Left lung (tissue), 4 donors: ENCODE measurements at regions not wholly inside any gene's neighbourhood (a gene's known extent, or its start where the extent isn't known, plus 50 kb on each side); places are given as distances from the start of the nearest gene placed in this dataset.
A peak's percentile ranks its signal among the peaks of the same experiment; 100 is the strongest.

Experiments
- ATAC-seq: fragments of 200-7000 bp; cut with Tn5 transposase; one replicate; pipeline ENCODE4 v1.9.1; 2020; ENCODE audit warnings: moderate library complexity
- DNase-seq, 4 donors: peaks; one replicate each; pipeline ENCODE4 v3.0.0-alpha.2; 2013 to 2020
- H3K27ac ChIP-seq, 2 donors: fragments of 200-600 bp; sonication (generic) in 1 of 2; one replicate each; pipeline versions ENCODE4 v1.5.0 to v1.8.0; 2020 to 2021
- H3K27me3 ChIP-seq, 2 donors: fragments of 200-600 bp; sonication (generic) in 1 of 2; one replicate each; pipeline versions ENCODE4 v1.5.0 to v1.8.0; 2020 to 2021
- H3K36me3 ChIP-seq, 2 donors: fragments of 200-600 bp; sonication (generic) in 1 of 2; one replicate each; pipeline versions ENCODE4 v1.5.0 to v1.8.0; 2020 to 2021
- H3K4me1 ChIP-seq, 2 donors: fragments of 200-600 bp; one replicate each; pipeline ENCODE4 v1.8.0; 2021
- H3K4me3 ChIP-seq, 2 donors: fragments of 200-600 bp; sonication (generic) in 1 of 2; one replicate each; pipeline versions ENCODE4 v1.5.0 to v1.8.0; 2020 to 2021; ENCODE audit warnings: mild to moderate bottlenecking in 1 of 2
- H3K9me3 ChIP-seq, 2 donors: fragments of 200-600 bp; sonication (generic) in 1 of 2; one replicate each; pipeline versions ENCODE4 v1.5.0 to v1.8.0; 2020 to 2021
- intact Hi-C, 2 donors: fragments of 100-400 bp; cut with DNase I; formaldehyde crosslinking; loops; one replicate each; pipeline versions ENCODE4 v1.11.2 to v1.14.2; 2022
- TF ChIP-seq, protein P1 (sequence below), 2 donors: fragments of 200-600 bp; sonication (generic) in 1 of 2; IDR thresholded peaks; one replicate each; pipeline versions ENCODE4 v1.5.0 to v1.8.0; 2021; ENCODE audit warnings: antibody characterized with exemption in 2 of 2
- donor health status: DM: no; HTN: yes; CAD: no.
- donor health status: DM: no; HTN: no; CAD: no.

- peaks cover 0 to 5% of the 10 kb centered on the region in 2 donors for H3K9me3 ChIP-seq
- no peaks in the 10 kb centered on the region for H3K36me3 ChIP-seq
- no peaks in the 10 kb centered on the region for H3K4me1 ChIP-seq
- no peak for ATAC-seq
- DNase-seq, result no peak
- H3K4me3 ChIP-seq, result no peak overlapping the region
- intact Hi-C loops, result no loop called here
- H3K27ac ChIP-seq, result no peak overlapping the region
- no peaks in the 10 kb centered on the region for H3K27me3 ChIP-seq
- TF ChIP-seq, protein P1, sequence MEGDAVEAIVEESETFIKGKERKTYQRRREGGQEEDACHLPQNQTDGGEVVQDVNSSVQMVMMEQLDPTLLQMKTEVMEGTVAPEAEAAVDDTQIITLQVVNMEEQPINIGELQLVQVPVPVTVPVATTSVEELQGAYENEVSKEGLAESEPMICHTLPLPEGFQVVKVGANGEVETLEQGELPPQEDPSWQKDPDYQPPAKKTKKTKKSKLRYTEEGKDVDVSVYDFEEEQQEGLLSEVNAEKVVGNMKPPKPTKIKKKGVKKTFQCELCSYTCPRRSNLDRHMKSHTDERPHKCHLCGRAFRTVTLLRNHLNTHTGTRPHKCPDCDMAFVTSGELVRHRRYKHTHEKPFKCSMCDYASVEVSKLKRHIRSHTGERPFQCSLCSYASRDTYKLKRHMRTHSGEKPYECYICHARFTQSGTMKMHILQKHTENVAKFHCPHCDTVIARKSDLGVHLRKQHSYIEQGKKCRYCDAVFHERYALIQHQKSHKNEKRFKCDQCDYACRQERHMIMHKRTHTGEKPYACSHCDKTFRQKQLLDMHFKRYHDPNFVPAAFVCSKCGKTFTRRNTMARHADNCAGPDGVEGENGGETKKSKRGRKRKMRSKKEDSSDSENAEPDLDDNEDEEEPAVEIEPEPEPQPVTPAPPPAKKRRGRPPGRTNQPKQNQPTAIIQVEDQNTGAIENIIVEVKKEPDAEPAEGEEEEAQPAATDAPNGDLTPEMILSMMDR (IDR thresholded peaks at IDR 0.05), result no peak
Observed at GRCh38 chr3:153574445-153574844, 412.4 kb downstream of the RAP2B start.

DNA sequence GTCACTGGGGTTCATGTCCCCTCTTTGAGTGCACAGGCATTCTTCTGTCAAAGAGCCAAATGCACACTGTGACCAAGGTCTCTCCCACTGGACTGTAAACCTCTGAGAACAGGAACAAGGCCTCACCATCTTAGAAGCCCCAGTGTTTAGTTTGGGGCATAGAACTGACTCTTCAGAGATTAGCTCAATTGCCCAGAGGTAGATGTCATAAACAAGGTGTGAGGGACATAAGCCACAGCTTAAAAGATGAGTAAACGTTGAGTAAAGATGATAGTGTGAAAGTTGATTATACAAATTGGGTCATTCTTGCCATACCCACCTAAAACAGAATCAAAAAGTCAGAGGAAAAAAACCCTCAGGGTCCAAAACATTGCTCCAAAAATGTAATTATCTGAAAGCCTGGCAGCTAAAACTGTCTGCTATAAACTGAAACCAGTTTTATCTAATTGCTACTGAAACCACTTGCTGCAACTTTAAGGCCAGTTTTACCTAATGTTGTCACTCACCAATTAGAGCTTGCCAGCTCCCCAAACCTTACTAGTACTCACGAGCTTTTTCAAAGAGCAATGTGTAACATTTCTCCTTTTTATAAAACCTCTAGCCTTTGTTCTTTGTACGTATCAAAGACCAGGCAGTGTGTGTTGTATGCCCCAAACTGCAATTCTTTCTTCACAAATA is 415.2 kb downstream of the RAP2B start:
- H3K4me1 ChIP-seq, result no peaks in the 10 kb centered on the region
- no peak overlapping the region for H3K27ac ChIP-seq
- intact Hi-C loops, result no loop called here

GRCh38 chr3:153578046-153578445 is 416.0 kb downstream of the RAP2B start:
- intact Hi-C loops, result no loop called here
- DNase-seq (no peak), ATAC-seq (no peak)
- Histone ChIP-seq H3K27me3 (no peaks in the 10 kb centered on the region), H3K9me3 (no peaks in the 10 kb centered on the region), H3K27ac (no peak overlapping the region), H3K4me1 (no peaks in the 10 kb centered on the region), H3K4me3 (no peak overlapping the region), H3K36me3 (no peaks in the 10 kb centered on the region)
- TF ChIP-seq, protein P1 (IDR thresholded peaks at IDR 0.05), result no peak

More for the DNA sequence above, 415.2 kb downstream of the RAP2B start:
- TF ChIP-seq, protein P1 (IDR thresholded peaks at IDR 0.05), result no peak
- DNase-seq (no peak), ATAC-seq (no peak)
- Histone ChIP-seq H3K9me3 (no peaks in the 10 kb centered on the region), H3K27me3 (no peaks in the 10 kb centered on the region), H3K36me3 (no peaks in the 10 kb centered on the region), H3K4me3 (no peak overlapping the region)

DNA sequence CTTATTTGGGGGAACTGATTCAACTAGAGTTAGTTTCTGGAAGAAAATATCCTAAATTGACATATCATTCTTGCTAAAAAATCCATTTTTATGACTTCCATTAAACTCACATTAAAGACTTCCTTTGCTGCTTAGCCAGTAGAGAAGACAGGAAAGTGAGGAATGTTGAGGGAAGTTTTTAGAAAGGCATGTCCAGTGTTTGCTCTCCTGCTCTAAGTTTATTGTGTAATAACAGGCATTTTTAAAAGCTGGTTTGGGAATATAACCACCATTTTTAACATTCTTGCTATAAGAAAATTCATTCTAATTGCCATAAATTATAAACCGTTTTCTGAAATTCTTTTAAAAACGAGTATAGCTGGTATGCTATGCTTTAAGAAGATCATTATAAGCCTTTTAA is 428.0 kb downstream of the RAP2B start:
- TF ChIP-seq, protein P1 (IDR thresholded peaks at IDR 0.05), result no peak
- Histone ChIP-seq H3K4me3 (no peak overlapping the region), H3K36me3 (no peaks in the 10 kb centered on the region), H3K4me1 (no peaks in the 10 kb centered on the region), H3K9me3 (no peaks in the 10 kb centered on the region), H3K27ac (no peak overlapping the region), H3K27me3 (no peaks in the 10 kb centered on the region)
- DNase-seq, result no peak
- ATAC-seq, result peak; percentile 33
- intact Hi-C loops, result no loop called here

- H3K4me1 ChIP-seq, result no peaks in the 10 kb centered on the region
- H3K27me3 ChIP-seq, result no peaks in the 10 kb centered on the region
- H3K9me3 ChIP-seq, result no peaks in the 10 kb centered on the region
- ATAC-seq, result no peak
- intact Hi-C loops, result no loop called here
- TF ChIP-seq, protein P1 (IDR thresholded peaks at IDR 0.05), result no peak
- DNase-seq, result no peak
- no peaks in the 10 kb centered on the region for H3K36me3 ChIP-seq
- H3K4me3 ChIP-seq, result no peak overlapping the region
- H3K27ac ChIP-seq, result no peak overlapping the region
Observed at GRCh38 chr3:153591561-153592245, 429.7 kb downstream of the RAP2B start.
